Ishikawa (cell line): ENCODE measurements at regions not wholly inside any gene's neighbourhood (a gene's known extent, or its start where the extent isn't known, plus 50 kb on each side); places are given as distances from the start of the nearest gene placed in this dataset.

ENCODE experiments used
- CEBPB ChIP-seq: IDR thresholded peaks from 2 replicates; pipeline ENCODE4 v1.6.1; 2012
- CREB1 ChIP-seq: IDR thresholded peaks from 2 replicates; pipeline ENCODE4 v1.6.1; 2012; ENCODE audit warnings: low read depth
- EGR1 ChIP-seq: IDR thresholded peaks from 2 replicates; pipeline ENCODE4 v1.6.1; 2012
- EP300 ChIP-seq: IDR thresholded peaks from 2 replicates; pipeline ENCODE4 v1.6.1; 2012; ENCODE audit warnings: borderline replicate concordance
- FOXM1 ChIP-seq: IDR thresholded peaks from 2 replicates; pipeline ENCODE4 v1.6.1; 2012; ENCODE audit warnings: low read depth, borderline replicate concordance
- NFIC ChIP-seq: IDR thresholded peaks from 2 replicates; pipeline ENCODE4 v1.6.1; 2012
- RAD21 ChIP-seq: IDR thresholded peaks from 2 replicates; pipeline ENCODE4 v1.6.1; 2012; ENCODE audit warnings: low read depth
- REST ChIP-seq: IDR thresholded peaks from 2 replicates; pipeline ENCODE4 v1.6.1; 2012; ENCODE audit warnings: low read depth, mild to moderate bottlenecking
- TAF1 ChIP-seq: IDR thresholded peaks from 2 replicates; pipeline ENCODE4 v1.6.1; 2012; ENCODE audit warnings: low read depth, mild to moderate bottlenecking
- TCF12 ChIP-seq: IDR thresholded peaks from 2 replicates; pipeline ENCODE4 v1.6.1; 2012; ENCODE audit warnings: low read depth
- TEAD4 ChIP-seq: IDR thresholded peaks from 2 replicates; pipeline ENCODE4 v1.6.1; 2012
- USF1 ChIP-seq: IDR thresholded peaks from 2 replicates; pipeline ENCODE4 v1.6.1; 2012
- YY1 ChIP-seq: IDR thresholded peaks from 2 replicates; pipeline ENCODE4 v1.6.1; 2012; ENCODE audit warnings: low read depth
- ZBTB7A ChIP-seq: IDR thresholded peaks from 2 replicates; pipeline ENCODE4 v1.6.1; 2012; ENCODE audit warnings: low read depth
- TF ChIP-seq, protein P1 (sequence below): IDR thresholded peaks from 2 replicates; pipeline ENCODE4 v1.6.1; 2012

- no peak for TF ChIP-seq TCF12
- no peak for TF ChIP-seq FOXM1
- no peak for TF ChIP-seq TEAD4
- TF ChIP-seq, protein P1, sequence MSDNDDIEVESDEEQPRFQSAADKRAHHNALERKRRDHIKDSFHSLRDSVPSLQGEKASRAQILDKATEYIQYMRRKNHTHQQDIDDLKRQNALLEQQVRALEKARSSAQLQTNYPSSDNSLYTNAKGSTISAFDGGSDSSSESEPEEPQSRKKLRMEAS = no peak; the same call in 1 of the 2 replicates
Observed at GRCh38 chr3:124256599-124256998, 264.7 kb upstream of the ROPN1 start.

- TF ChIP-seq TAF1 (no peak), RAD21 (no peak), CEBPB (no peak), NFIC (no peak), YY1 (no peak), FOXM1 (no peak)
Observed at GRCh38 chr3:124257336-124257864, 265.5 kb upstream of the ROPN1 start.

- TF ChIP-seq, protein P1 = no peak
- TF ChIP-seq EGR1 (no peak), USF1 (no peak), RAD21 (no peak), FOXM1 (no peak), CREB1 (no peak), TAF1 (no peak), EP300 (no peak), TEAD4 (no peak)
Observed at GRCh38 chr3:124258057-124258500, 266.2 kb upstream of the ROPN1 start.

- TF ChIP-seq, protein P1 = no peak
- TF ChIP-seq YY1 (no peak), FOXM1 (no peak), NFIC (no peak)
Observed at GRCh38 chr3:124260206-124260915, 268.4 kb upstream of the ROPN1 start.

DNA sequence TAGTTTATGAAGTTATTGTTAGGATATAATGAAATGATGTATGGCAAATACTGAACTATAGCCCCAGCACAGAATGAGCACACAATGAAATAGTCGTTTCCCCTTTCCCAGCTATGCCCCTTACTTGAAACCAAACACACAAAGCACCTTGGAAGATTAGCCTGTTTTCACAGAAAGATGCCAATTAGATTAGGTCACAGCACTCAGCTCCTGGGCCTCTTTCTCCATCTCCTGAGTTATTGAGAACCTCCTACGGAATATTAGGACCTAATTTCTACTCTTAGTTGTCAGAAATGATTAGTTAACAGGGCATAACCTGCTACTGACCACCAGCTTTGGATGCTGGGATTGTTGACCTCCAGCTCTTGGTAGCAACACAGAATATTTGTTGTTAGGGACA lies 269.4 kb upstream of the ROPN1 start:
- no peak for TF ChIP-seq CEBPB
- TF ChIP-seq NFIC = no peak
- TF ChIP-seq CREB1 = no peak
- TF ChIP-seq EP300 = no peak
- no peak for TF ChIP-seq REST
- no peak for TF ChIP-seq RAD21
- TF ChIP-seq, protein P1 = no peak
- TF ChIP-seq YY1 = no peak
- no peak for TF ChIP-seq ZBTB7A
- TF ChIP-seq EGR1 = no peak

DNA sequence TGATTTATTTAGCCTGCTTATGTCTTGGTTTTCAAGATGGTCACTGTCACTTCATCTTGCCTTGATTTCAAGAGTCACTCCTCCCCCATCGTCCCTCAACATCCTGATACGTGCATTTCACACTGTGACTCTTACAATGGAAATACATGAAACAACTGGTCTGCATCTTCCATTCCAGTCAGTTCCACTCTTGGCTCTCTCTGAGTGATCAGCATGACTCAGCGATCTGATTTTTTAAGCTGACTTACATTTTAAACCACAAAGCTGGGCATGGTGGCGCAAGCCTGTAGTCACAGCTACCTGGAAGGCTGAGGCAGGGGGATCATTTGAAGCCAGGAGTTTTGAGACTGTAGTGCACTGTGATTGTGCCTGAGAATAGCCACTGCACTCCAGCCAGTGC lies 271.2 kb upstream of the ROPN1 start:
- TF ChIP-seq ZBTB7A = no peak
- no peak for TF ChIP-seq CEBPB
- no peak for TF ChIP-seq REST
- no peak for TF ChIP-seq NFIC
- no peak for TF ChIP-seq EGR1
- no peak for TF ChIP-seq EP300
- TF ChIP-seq CREB1 = no peak
- TF ChIP-seq YY1 = no peak
- TF ChIP-seq, protein P1 = no peak
- no peak for TF ChIP-seq TCF12
